NCI-H1105 treated with DMSO at 0.1 percent for 48 hours (cell line): ENCODE measurements at regions not wholly inside any gene's neighbourhood (a gene's known extent, or its start where the extent isn't known, plus 50 kb on each side); places are given as distances from the start of the nearest gene placed in this dataset.

Experiments
- DNase-seq: peaks from one replicate; lab custom pipeline; 2025; lab: John Stamatoyannopoulos, UW

DNA sequence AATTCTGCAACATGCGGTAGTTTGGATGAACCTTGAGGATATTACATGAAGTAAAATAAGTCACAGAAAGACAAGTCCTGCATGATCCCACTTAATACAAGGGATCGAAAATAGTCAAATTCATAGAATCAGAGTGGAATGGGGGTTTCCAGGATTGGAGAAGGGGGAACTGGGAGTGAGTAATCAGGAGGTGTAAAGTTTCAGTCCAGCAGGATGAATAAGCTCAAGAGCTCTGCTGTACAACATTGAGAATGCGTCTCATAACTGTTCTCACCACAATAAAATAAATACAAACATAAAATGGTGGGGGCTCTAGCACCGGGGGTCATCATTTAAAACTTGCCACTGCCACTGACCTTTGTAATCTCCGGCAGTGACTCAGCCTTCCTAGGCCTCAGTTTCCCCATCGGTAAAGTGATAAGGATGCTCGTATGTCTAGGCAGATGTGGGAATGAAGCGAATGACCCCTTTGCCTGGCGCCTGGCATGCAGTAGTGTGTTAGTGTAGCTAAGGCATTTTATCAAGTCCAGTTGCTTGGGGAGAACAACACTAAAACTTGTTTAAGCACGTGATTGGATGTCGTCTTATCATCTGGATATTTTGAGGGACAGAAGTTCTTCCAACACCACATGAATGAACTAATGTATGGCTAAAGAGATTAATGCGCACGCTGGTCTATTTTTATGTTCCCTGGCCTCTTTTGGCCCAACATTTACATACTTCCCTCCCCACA, 421.1 kb downstream of the QKI start:
- no peak for DNase-seq

DNA sequence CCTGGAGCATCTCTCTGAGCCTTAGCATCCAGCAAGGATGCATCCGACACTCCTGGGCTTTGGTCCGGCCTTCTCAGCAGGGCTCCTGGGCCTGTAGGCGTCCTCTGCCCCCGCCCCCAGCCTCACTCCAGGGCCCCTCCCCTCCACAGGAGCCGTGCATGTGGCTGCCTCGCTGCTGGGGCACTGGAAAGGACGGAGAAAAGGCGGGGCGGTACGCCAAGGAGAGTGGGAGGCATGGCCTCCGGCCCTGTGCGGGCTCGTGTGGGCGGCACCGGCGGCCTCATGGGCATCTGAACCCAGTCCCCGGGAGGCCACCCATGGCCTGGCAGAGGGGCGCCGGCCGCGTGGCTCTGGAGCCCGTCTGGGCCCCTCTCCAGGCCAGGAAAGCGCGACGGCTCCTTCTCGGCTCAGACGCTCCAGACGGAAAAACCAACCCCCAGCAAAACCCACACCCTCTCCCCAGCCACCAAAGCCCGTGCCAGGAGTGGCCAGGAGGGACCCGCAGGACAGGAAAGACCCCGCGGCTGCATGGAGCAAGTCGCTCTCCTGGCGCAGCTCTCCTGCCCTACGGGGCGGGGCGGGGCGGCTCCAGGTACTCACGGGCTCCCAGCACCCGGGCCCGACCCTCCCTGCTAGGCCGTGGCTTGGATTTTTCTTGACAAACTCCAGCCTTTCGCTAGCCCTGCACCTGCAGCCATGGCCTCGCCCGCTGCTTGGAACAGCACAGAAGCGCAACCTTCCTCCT, 419.9 kb downstream of the QKI start:
- no peak for DNase-seq

DNA sequence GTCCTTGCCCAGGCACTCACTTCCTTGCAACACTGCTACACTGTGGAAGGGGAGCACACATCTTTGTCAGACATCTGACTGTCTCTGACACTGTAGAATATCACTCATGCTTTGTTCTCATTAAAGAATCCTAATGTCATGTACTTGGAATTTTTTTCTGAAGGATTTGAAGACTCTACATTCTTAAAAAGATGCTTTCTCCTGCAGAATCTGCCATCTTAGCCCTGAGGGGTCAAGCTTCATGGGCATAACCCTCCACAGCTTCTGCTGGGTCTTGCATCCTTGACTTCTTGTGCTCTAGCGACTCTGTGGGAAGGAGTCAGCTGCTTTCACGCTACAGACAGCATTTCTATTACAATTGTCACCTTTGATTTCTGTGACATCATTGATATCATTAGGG, 417.2 kb downstream of the QKI start:
- DNase-seq, result no peak

DNA sequence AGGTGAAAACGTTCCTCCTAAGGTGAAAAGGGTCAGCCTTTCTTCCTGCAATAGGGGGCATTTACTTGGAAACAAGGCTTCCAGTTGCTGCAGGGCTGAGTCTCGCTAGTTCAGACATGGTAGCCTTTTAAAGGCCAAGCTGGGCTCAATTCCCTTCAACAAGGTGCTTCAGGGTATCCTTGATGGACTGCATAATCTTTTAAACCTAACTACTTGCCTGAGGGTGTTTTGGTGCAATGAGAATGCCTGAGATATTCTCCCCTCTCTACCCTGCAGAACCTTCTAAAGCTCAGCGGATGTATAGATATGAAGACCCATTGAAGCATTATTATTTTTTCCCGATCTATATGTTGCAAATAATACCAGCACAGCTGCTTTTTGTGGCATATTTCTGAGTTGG, 416.1 kb downstream of the QKI start:
- no peak for DNase-seq

DNA sequence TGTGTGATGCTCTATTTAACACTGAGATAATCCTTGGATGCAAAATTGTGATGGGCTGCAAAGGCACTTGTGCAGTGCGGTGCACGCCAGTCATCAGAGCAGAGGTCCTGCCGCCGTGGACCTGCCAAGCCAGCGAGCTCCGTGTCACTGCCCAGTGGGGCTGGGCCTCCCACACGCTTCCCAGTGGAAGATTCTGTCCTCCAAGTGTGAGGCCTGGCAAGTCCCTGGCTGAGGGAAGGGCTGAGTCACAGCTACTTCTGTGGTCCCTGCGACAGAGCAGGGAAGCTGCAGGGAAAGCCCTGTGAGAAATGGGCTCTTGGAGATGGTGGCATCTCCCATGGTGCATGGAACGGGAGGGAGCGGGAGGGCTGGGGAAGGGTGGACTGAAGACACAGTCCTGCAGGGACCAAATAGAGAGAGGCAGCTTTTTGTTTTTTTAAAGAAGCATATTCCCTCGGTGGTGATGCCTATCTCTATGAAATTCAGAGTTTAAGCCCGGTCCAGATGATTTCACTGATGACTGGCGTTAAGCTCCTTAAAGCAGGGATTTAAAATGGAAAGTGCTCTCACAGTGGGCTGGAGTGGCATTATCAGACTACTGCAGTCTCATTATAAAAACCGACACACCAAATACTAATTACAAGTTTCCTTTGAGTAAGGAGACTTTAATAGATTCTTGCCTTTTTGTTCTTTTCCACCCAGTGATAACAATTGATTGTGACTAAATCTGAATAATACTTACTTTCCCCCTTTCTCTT, 413.7 kb downstream of the QKI start:
- DNase-seq, result no peak

DNA sequence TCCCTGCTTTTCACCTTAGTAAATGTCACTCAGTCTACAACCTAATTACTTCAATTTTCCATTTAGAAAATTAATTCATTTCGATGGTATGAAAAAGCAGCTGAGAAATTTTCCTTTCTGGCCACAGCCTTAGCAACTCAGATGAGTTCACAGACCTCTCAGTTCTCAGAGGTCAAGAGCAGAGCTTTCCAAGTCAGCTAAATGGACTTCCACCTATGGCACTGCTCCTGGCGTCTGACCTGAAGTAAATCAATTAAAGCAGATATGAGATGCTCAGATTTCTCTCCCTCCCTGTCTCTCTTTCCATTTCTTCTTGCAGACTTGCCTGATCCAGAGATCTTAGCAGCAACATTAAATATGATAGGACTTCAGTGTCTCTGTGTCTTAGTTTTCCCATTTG, 412.6 kb downstream of the QKI start:
- DNase-seq, result no peak

DNA sequence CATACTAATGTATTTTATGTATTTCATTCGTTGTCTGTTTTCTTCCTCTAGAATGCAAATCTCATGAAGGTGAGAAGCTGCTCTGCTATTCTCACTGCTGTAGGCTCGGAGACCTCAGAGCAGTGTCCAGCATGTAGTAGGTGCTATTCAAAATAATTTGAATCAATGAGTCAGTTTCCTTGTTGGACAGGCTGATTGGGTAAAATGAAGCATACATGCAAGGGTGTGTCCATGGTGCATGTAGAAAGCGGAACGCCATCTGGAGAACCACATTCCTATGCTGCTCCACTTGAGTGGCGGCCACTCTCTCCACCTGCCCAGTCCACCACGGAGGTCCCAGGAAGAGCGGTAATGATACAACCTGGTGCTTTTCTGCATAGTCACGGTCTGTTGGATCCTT, 412.1 kb downstream of the QKI start:
- DNase-seq, result no peak

DNA sequence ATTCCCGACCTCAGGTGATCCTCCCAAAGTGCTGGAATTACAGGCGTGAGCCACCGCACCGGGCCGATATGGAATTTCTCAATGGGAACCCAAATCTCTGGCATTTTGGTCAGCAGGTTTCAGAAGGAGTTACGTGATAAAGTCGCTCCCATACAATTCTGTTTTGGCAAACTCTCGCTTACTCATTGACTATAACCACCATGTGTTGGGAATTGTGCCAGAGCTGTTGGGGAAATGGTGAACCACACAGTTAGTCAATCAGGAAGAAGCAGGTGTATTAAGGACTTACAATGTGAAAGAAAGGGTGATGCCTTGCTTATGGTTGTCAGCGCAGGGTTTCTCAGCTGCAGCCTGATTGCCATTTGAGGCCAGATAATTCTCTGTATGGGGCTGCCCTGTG, 410.5 kb downstream of the QKI start:
- DNase-seq, result no peak

DNA sequence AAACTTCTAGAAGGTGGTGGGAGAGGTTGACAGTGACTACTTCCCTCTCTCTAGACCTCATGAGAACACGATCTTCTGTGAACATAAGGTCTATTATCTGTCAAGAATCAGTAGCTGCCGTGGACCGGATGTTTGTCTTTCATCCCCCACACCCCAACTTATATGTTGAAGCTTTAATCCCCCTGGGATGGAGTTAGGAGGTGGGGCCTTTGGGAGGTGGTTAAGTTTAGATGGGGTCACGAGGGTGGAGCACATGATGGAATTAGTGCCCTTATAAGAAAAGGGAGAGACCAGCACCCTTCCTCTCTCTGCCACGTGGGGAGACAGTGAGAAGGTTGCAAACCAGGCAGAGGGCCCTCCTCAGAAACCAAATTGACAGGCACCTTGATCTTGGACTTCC, 409.1 kb downstream of the QKI start:
- DNase-seq, result no peak

DNA sequence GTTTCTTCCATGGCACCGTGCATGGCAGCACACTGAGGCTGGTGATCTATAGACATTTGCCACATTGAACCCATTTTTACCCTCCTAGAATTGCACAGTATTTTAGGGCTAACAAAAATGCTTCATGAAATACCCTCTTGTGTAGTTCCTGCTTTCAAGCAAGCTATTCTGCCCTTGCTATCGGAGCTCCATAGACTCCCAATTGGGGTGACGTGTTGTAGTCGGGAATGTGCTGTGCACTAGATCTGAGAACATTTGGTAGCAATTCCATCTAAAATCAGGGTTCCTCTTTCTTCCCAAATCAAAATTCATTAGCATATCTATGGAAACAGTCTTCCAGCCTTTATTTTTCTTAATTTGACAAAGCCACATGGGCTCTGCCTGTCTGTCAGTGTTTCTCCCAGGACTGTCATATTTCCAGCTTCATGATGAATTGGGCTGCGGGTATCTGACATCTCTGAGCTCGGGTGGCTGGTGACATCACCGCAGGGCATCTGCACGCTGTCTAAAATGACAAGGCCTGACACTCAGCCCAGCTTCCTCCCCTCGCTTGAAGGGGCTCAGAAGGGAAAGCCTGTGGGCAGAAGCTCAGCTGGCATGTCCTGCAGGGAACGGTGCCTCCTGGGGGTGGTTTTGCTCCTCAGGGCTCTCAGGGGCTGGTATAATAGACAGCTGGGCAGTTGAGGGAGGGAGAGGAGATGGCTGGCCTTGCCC, 406.4 kb downstream of the QKI start:
- no peak for DNase-seq

DNA sequence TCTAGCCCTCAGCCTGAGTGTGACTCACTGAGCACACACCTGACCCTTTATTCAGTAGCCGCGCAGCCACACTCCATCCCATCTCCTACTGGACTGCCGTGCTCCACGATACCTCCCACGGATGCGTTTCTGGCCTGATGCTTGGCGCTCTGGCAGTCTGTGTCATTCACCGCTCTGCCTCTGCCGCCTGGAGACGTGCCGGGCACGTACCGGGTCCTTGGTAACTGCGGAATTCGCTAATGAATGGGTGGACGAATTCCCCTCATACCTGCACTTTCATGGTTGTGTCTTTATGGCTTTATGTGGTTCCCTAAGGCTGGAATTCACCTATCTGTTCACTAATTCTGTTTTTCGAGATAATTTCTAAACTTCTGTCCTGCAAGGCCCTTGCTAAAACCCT, 405.7 kb downstream of the QKI start:
- DNase-seq, result no peak

DNA sequence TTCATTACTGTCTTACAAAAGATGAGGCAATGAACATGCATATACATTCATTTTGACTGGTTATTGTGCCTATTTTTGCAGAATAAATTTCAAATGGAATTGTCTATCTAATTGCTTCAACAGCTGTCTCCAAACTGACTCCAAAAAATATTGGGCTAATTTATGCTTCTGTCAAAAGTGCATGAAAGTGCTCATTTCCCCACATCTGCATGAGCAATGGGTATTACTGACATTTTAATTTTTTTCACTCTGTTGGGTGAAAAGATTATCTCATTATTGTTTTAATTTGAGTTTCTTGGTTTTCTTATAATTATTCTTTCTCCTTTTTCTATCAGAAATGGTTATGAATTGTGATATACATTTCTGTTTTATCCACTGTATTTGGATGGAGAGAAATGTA, 404.2 kb downstream of the QKI start:
- DNase-seq, result no peak

DNA sequence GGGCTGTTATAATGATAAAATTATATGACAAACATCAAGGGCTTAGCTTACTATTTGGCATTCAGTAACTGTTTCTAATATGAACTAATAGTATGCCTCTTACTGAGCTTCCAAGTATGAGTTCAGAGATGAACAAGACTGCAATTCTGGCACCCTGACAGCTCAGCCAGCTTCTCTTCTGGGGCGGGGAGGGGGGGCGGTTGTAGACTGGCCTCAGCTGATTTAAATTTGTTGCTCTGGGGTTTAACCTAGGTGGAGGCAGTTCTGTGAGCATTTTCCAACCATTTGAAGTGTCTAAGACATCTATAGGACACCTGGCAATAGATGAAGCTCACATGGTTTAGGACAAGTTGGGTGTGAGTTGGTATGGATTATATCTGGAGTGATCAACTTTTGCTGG, 401.9 kb downstream of the QKI start:
- no peak for DNase-seq

DNA sequence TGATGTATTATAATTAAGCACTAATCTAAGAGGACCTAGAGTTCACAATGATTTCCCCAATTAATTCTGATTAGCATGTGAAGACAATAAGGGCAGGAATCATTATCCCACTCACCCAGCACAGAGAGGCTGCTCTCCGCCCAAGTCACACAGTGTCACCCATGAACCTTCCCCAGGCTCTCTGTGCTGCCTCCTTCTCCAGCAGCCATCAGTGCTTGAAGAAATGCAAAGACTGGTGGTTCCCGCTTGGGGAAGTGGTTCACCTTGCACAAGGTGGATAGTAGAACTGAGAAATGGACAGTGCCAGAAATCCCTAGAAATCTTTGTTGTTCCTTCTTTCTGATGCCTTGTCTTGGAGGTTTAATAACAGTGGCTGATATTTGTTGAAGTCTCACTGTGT, 401.3 kb downstream of the QKI start:
- DNase-seq, result no peak

DNA sequence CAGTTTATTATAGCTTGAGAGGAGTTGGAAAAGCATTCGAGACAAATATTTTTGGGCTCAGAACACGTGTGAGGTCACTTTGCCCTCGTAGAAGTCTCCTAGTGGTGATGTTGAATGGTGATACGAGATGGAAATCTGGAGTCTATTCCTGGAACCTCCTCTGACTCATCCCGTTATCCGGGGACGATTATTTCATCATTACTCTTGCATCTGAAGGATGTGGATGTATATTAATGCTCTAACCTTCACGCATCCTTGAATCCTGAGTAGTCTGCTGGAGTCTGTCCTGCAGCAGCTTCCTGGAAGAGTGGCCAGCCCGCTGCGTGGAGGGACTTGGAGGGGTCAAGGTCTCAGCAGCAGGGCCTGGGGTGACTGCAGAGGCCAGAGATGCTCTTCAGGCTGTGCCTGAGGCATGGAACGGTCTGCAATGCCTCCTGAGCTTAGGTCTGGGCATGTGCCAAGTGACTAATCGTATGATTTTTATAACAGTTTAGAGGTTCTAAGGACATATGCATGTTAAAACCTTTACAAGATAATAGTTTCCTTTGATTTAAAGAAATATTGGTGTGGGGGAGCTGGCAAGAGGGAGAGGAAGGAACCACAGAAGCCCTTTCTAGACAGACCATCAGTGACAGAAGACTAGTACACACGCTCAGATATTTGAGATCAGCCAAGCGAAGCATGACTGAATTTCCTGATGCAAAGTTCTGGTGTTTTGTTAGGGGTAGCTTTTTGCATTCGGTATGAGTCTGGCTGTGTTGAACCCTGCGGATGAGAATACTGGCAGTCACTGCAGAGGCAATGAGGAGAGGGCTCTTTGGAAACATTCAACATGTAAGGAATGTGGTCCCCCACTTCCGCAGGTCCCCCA, 400.2 kb downstream of the QKI start:
- DNase-seq, result no peak

DNA sequence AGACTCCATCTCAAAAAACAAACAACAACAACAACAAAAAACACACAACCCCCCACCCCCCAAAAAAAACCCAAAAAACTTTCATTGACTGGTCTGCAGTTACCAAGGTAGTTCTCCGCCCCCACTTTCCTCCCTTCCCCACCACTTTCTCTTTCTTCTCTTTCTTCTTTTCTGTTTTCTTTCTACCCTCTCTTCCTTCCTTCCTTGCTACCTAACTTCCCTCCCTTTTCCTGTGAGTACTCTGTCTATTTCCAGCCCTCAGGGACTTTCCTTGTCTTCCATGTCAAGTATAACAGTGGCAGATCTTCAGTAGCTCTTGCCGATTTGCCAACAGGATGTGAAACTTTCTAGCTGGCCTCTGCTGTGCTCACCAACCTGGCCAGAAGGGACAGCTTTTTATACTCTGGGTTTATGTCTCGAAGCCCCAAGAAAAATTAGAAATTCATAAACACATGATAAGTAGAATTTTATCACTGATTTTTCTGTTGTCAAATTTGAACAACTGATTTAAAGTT, 399.5 kb downstream of the QKI start:
- no peak for DNase-seq

DNA sequence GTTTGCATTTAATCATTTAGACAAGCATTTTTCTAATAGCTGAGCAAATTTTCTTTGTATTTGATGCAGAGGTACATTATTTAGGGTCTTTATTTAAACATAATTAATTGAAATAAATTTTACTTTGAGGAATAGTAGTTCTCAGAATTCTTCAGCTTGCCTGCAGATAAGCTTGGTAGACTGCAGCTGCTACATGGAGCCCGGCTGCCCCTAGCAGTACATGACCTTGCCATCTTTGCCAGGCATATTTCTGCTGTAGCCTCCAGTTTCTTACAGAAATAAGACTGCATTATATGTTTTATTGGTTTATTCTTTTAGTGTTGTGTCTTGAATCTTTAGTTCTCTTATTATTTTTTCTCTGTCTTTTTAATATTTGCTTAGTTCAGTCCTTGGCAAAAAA, 396.8 kb downstream of the QKI start:
- no peak for DNase-seq

DNA sequence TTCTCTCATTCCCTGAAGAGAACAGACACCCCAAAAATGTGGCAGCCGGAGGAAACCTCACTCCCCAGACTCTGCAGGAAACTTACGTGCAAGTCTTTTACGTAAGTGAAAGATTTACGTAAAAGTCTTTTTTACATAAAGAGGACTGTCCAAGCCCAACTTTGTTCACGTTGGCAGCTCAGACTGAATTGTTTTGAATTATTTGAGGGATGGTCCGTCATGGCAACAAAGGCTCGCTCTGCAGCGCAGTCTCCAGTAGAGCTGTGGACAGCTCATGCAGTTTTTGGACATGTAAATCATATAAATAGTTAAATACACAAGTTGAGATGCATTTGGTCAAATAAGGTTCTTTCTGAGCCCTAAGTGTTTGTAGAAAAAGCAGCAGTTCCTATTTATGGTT, 394.8 kb downstream of the QKI start:
- DNase-seq, result no peak

DNA sequence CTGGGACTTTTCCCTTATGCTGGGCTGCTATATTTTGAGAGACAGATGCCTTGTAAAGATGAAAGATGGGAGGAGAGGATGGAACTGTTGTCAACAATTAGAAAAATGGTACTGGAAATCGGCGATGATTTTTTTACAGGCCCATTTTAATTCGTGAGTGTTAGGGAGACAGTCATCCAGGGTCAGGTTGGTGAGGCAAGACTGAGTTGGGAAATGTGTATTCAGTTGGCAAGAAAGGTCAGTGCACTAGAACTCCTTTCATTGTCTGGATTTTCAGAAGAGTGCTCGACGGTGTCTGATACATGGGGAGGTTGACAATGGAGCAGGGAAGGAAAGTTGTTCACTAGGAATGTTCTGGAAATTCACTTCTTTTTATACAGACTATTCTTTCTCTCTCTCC, 394.4 kb downstream of the QKI start:
- no peak for DNase-seq

DNA sequence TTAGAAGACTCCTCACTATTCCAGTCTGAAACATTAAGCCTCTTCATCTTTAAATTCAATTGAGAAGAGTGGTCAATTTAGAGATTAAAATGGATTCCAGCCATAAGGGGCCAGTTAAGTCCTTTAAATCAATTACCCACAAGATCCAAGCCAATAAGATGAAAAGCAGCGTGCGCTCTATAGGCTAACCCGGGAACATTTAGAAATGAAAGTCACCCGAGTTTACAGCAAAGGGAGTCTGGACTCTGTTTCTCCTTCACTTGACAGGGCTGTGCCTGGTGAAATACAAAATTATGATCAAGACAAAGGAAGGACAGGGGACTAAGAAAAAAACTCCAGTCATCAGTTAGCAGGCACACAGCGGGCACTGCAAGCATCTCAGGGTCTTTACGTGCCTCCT, 393.7 kb downstream of the QKI start:
- DNase-seq, result no peak

DNA sequence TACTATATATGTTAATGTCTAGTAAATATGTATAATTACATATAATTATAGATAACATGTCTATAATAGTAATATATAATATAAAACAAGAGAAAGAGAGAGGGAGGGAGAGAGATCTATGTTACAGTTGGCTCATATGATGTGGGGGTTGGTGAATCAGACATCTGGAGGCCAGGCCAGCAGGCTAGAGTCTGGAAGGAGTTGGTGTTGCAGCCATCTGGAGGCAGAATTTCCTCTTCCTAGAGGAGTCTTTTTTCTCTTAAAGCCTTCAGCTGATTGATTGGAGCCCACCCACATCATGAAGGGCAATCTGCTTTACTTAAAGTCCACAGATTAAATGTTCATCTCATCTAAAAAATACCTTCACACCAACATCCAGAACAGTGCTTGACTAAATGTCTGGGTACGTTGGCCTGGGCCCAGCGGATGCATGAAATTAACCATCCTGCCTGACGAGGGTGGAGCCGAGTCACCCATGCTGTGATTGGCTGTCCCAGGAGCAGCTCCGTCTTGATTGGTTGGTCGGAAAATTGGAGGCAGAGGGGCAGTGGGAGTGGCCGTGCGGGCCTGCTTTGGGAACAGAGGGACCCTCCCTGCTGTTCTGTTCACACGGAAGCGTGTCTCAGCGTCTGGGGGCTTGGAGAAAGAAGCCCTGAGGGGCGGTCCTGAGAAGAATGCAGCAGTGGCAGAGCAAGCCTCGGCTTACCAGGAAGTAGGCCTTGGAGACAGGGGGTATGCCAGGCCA, 392.4 kb downstream of the QKI start:
- no peak for DNase-seq
